HPDE6-E6E7 (cell line): ENCODE measurements at regions not wholly inside any gene's neighbourhood (a gene's known extent, or its start where the extent isn't known, plus 50 kb on each side); places are given as distances from the start of the nearest gene placed in this dataset.
A peak's percentile ranks its signal among the peaks of the same experiment; 100 is the strongest.

Experiments
- DNase-seq: peaks from one replicate; pipeline ENCODE4 v3.0.0; 2011; ENCODE audit warnings: missing footprints; ENCODE audit errors: extremely low spot score

- no peak for DNase-seq
Measured at GRCh38 chr18:31247574-31248199, 70.3 kb upstream of the DSG1 start.

GRCh38 chr18:31248783-31249521, 69.0 kb upstream of the DSG1 start:
- DNase-seq = no peak

- DNase-seq = no peak
Measured at GRCh38 chr18:31250902-31251301, 67.1 kb upstream of the DSG1 start.

- no peak for DNase-seq
Measured at GRCh38 chr18:31252522-31252921, 65.4 kb upstream of the DSG1 start.

- DNase-seq = peak; percentile 64
Measured at GRCh38 chr18:31255953-31256352, 62.0 kb upstream of the DSG1 start.

GRCh38 chr18:31258789-31259188, 59.2 kb upstream of the DSG1 start:
- no peak for DNase-seq

GRCh38 chr18:31261792-31262582, 56.0 kb upstream of the DSG1 start:
- no peak for DNase-seq

GRCh38 chr18:31267823-31268481, 50.0 kb upstream of the DSG1 start:
- DNase-seq = no peak
